Stomach (tissue), 8 donors: ENCODE measurements at regions not wholly inside any gene's neighbourhood (a gene's known extent, or its start where the extent isn't known, plus 50 kb on each side); places are given as distances from the start of the nearest gene placed in this dataset.

Source experiments
- DNase-seq, 2 donors: peaks; one replicate each; pipeline versions ENCODE4 v3.0.0 to v3.0.0-alpha.2; 2013 to 2019
- H3K27ac ChIP-seq, 5 donors: fragments of 200-600 bp in 4 of 5; sonication (generic) in 4 of 5; one replicate each; pipeline ENCODE4 v1.5.1; 2013 to 2019; ENCODE audit warnings: mild to moderate bottlenecking in 1 of 5, moderate library complexity in 1 of 5
- H3K27me3 ChIP-seq, 3 donors: fragments of 200-600 bp; sonication (generic); one replicate each; pipeline ENCODE4 v1.5.1; 2017 to 2019; ENCODE audit warnings: mixed run types in 1 of 3
- H3K36me3 ChIP-seq, 4 donors: fragments of 200-600 bp; sonication (generic); 1 replicate in 3 of 4; 2 replicates in 1 of 4; pipeline ENCODE4 v1.5.1; 2016 to 2019
- H3K4me1 ChIP-seq, 4 donors: fragments of 200-600 bp; sonication (generic); one replicate each; pipeline ENCODE4 v1.5.1; 2016 to 2019
- H3K4me3 ChIP-seq, 4 donors: fragments of 200-600 bp; sonication (generic) in 3 of 4; one replicate each; pipeline ENCODE4 v1.5.1; 2016 to 2019; ENCODE audit warnings: mild to moderate bottlenecking in 1 of 4
- H3K9me3 ChIP-seq, 4 donors: fragments of 200-600 bp; sonication (generic); one replicate each; pipeline ENCODE4 v1.5.1; 2016 to 2019
- CTCF ChIP-seq, 7 experiments: fragments of 450-650 bp in 4 of 7; fragments of 200-600 bp in 3 of 7; sonication (generic) in 3 of 7; IDR thresholded peaks; one replicate each; pipeline ENCODE4 v1.5.1; 2016 to 2019; ENCODE audit warnings: antibody characterized with exemption in 7 of 7, control low read depth in 2 of 7, mild to moderate bottlenecking in 1 of 7
- EP300 ChIP-seq: sonication (generic); formaldehyde crosslinking; IDR thresholded peaks from one replicate; pipeline ENCODE4 v1.6.1; 2017; ENCODE audit warnings: antibody characterized with exemption
- POLR2A ChIP-seq, 4 donors: fragments of 450-650 bp; IDR thresholded peaks; one replicate each; pipeline ENCODE4 v1.6.1; 2016; ENCODE audit warnings: antibody characterized with exemption in 4 of 4, control low read depth in 2 of 4, mild to moderate bottlenecking in 1 of 4, moderate library complexity in 1 of 4
- POLR2AphosphoS5 ChIP-seq, 3 donors: sonication (generic); formaldehyde crosslinking; IDR thresholded peaks; one replicate each; pipeline ENCODE4 v1.6.1; 2016; ENCODE audit warnings: antibody characterized with exemption in 3 of 3
- WGBS, 5 donors: extraction: QIAGEN DNeasy Blood & Tissue Kit in 3 of 5; methylation state at CpG; one replicate each; pipeline versions ENCODE4 v1.1.5 to v1.1.7; 2013 to 2018; 5-methylcytosine and 5-hydroxymethylcytosine counted together
- intact Hi-C: fragments of 100-400 bp; cut with DNase I; formaldehyde crosslinking; loops from one replicate; pipeline ENCODE4 v1.15.1; 2023; ENCODE audit warnings: low total_unique reads
- donor health status: healthy with polysubstance abuse.
- donor health status: Bipolar disorder and iron deficiency.
- donor health status: healthy.

- DNase-seq, result no peak
- peaks cover 16 to 83% (median 71%) of the 10 kb centered on the region in 4 donors for H3K36me3 ChIP-seq
- H3K27me3 ChIP-seq, result no peaks in the 10 kb centered on the region
- intact Hi-C loops, result no loop called here
- 95 to 97% (median 96%) methylated on average over 32 to 43 of the region's 43 CpGs for WGBS, 5 donors
- H3K4me1 ChIP-seq, result no peaks in the 10 kb centered on the region
- H3K4me3 ChIP-seq, result no peak overlapping the region
- TF ChIP-seq POLR2A (IDR thresholded peaks at IDR 0.05) (no peak), CTCF (IDR thresholded peaks at IDR 0.05) (no peak), POLR2AphosphoS5 (IDR thresholded peaks at IDR 0.05) (no peak), EP300 (no peak)
- no peak overlapping the region for H3K27ac ChIP-seq
- H3K9me3 ChIP-seq, result peaks cover 10 to 25% (median 23%) of the 10 kb centered on the region in 4 donors
These were observed 83.2 kb downstream of the PTPRS start for GRCh38 chr19:5257155-5258045.

GRCh38 chr19:5255602-5256231, 84.9 kb downstream of the PTPRS start:
- DNase-seq, result no peak
- H3K36me3 ChIP-seq, result peaks cover 16 to 66% (median 59%) of the 10 kb centered on the region in 4 donors
- H3K4me3 ChIP-seq, result no peak overlapping the region
- no peaks in the 10 kb centered on the region for H3K27me3 ChIP-seq
- TF ChIP-seq POLR2A (IDR thresholded peaks at IDR 0.05) (no peak), CTCF (IDR thresholded peaks at IDR 0.05) (no peak), EP300 (no peak), POLR2AphosphoS5 (IDR thresholded peaks at IDR 0.05) (no peak)
- H3K4me1 ChIP-seq, result no peaks in the 10 kb centered on the region
- WGBS, 5 donors, result 95 to 96% (median 96%) methylated on average over 22 of the region's 22 CpGs
- intact Hi-C loops, result no loop called here
- no peak overlapping the region for H3K27ac ChIP-seq
- peaks cover 10 to 25% (median 23%) of the 10 kb centered on the region in 4 donors for H3K9me3 ChIP-seq

- 96 to 100% (median 100%) methylated on average over 1 of the region's 1 CpG for WGBS, 5 donors
- Histone ChIP-seq H3K36me3 (peaks cover 16 to 64% (median 59%) of the 10 kb centered on the region in 4 donors), H3K27ac (no peak overlapping the region), H3K4me3 (no peak overlapping the region), H3K4me1 (no peaks in the 10 kb centered on the region), H3K27me3 (no peaks in the 10 kb centered on the region), H3K9me3 (peaks cover 10 to 25% (median 23%) of the 10 kb centered on the region in 4 donors)
- TF ChIP-seq EP300, result no peak
- TF ChIP-seq POLR2A (IDR thresholded peaks at IDR 0.05), result no peak
- no peak for TF ChIP-seq CTCF (IDR thresholded peaks at IDR 0.05)
- no peak for TF ChIP-seq POLR2AphosphoS5 (IDR thresholded peaks at IDR 0.05)
- DNase-seq, result no peak
- intact Hi-C loops, result no loop called here
These were observed 85.7 kb downstream of the PTPRS start for GRCh38 chr19:5254944-5255343.

GRCh38 chr19:5254543-5254942, 86.1 kb downstream of the PTPRS start:
- Histone ChIP-seq H3K36me3 (peaks cover 16 to 64% (median 61%) of the 10 kb centered on the region in 4 donors), H3K27me3 (no peaks in the 10 kb centered on the region), H3K27ac (no peak overlapping the region), H3K4me1 (no peaks in the 10 kb centered on the region), H3K9me3 (peaks cover 10 to 25% (median 23%) of the 10 kb centered on the region in 4 donors), H3K4me3 (no peak overlapping the region)
- WGBS, 5 donors, result 79 to 97% (median 90%) methylated on average over 3 of the region's 3 CpGs
- TF ChIP-seq POLR2A (IDR thresholded peaks at IDR 0.05) (no peak), CTCF (IDR thresholded peaks at IDR 0.05) (no peak), POLR2AphosphoS5 (IDR thresholded peaks at IDR 0.05) (no peak), EP300 (no peak)
- intact Hi-C loops, result no loop called here
- no peak for DNase-seq
